A673 (cell line): ENCODE measurements at regions not wholly inside any gene's neighbourhood (a gene's known extent, or its start where the extent isn't known, plus 50 kb on each side); places are given as distances from the start of the nearest gene placed in this dataset.

Experiments
- BruUV-seq: library from RNA; stranded (reverse); fragments of 400-500 nt; replicated peaks from 2 replicates; lab custom pipeline; 2021; lab: Mats Ljungman, UMichigan
- CTCF ChIA-PET: fragments of 300-600 bp; sonication (Branson Sonifier 250); formaldehyde crosslinking; loops from one replicate; lab custom pipeline; 2022; ENCODE audit warnings: antibody characterized with exemption; lab: Charles Lee
- POLR2A ChIA-PET: fragments of 300-600 bp; sonication (Branson Sonifier 250); formaldehyde crosslinking; loops from one replicate; lab custom pipeline; 2022; ENCODE audit warnings: antibody characterized with exemption; ENCODE audit not compliant: low non-redundant PET; lab: Charles Lee
- DNase-seq: peaks from one replicate; pipeline ENCODE4 v3.0.0-alpha.2; 2015; ENCODE audit warnings: low spot score
- H3K27ac ChIP-seq: fragments of 200-600 bp; sonication (generic); 2 replicates; pipeline ENCODE4 v1.5.1; 2016; ENCODE audit warnings: mixed run types, low read depth, mild to moderate bottlenecking, mixed read lengths, antibody characterized with exemption, low read length; ENCODE audit not compliant: poor library complexity, severe bottlenecking
- H3K27me3 ChIP-seq: fragments of 200-600 bp; sonication (generic); replicated peaks from 2 replicates; pipeline ENCODE4 v1.6.1; 2017; ENCODE audit warnings: mixed run types, low read depth, mild to moderate bottlenecking, mixed read lengths, antibody characterized with exemption, low read length; ENCODE audit not compliant: insufficient read depth, poor library complexity
- H3K36me3 ChIP-seq: fragments of 200-600 bp; sonication (generic); 2 replicates; pipeline ENCODE4 v1.6.1; 2016; ENCODE audit warnings: mixed run types, mild to moderate bottlenecking, mixed read lengths, antibody characterized with exemption, low read length; ENCODE audit not compliant: insufficient read depth, poor library complexity, severe bottlenecking
- H3K4me1 ChIP-seq: fragments of 200-600 bp; sonication (generic); 2 replicates; pipeline ENCODE4 v1.6.1; 2017; ENCODE audit warnings: mixed run types, mild to moderate bottlenecking, mixed read lengths, antibody characterized with exemption, low read length; ENCODE audit not compliant: insufficient read depth, poor library complexity, severe bottlenecking
- H3K4me3 ChIP-seq: fragments of 200-600 bp; sonication (generic); 2 replicates; pipeline ENCODE4 v1.5.1; 2016; ENCODE audit warnings: low read depth, mixed run types, mild to moderate bottlenecking, mixed read lengths, low read length; ENCODE audit not compliant: poor library complexity, severe bottlenecking
- H3K9me3 ChIP-seq: fragments of 200-600 bp; sonication (generic); 2 replicates; pipeline ENCODE4 v1.6.1; 2016; ENCODE audit warnings: mixed run types, low read depth, mild to moderate bottlenecking, mixed read lengths, antibody characterized with exemption, low read length; ENCODE audit not compliant: poor library complexity, severe bottlenecking
- EZH2 ChIP-seq: fragments of 200-600 bp; sonication (generic); IDR thresholded peaks from 2 replicates; pipeline ENCODE4 v1.6.1; 2017; ENCODE audit warnings: borderline replicate concordance, low read depth, mild to moderate bottlenecking, mixed read lengths, antibody characterized with exemption, low read length; ENCODE audit not compliant: poor library complexity, severe bottlenecking
- intact Hi-C: fragments of 100-400 bp; cut with micrococcal nuclease; formaldehyde crosslinking; loops from one replicate; pipeline ENCODE4 v1.10.0; 2022; ENCODE audit not compliant: unreplicated experiment
- TF ChIP-seq, protein P1 (sequence below): fragments of 300-800, 200-600 bp; sonication (generic); conservative IDR thresholded peaks from 2 replicates; pipeline ENCODE4 v1.5.1; 2017; ENCODE audit warnings: low read depth, mild to moderate bottlenecking, antibody characterized with exemption, low read length, moderate library complexity, mixed read lengths

DNA sequence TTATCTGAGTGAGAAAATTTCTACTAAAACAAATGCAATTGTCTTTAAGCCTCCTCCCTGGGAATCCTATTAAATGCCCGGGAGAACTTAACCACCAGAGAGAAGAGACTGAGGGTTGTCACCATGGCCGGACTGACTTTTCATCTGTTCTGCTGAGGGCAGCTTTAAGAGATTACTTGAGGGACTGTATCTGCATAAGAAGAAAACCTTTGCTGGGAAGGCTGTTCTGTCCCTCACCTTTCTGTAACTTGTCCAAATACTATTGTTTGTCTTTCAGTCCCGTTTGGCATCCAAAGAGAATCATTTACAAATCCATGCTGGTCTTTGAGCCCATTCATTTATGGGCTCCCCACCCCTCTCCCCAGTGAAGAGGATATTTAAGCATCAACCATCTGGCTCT, 306.3 kb upstream of the FLRT2 start:
- ChIA-PET POLR2A (no interaction called here), CTCF (no interaction called here)
- Histone ChIP-seq H3K36me3 (no peaks in the 10 kb centered on the region), H3K27me3 (no peaks in the 10 kb centered on the region), H3K27ac (no peak overlapping the region), H3K4me3 (no peak overlapping the region), H3K9me3 (no peaks in the 10 kb centered on the region), H3K4me1 (no peaks in the 10 kb centered on the region)
- no peak for DNase-seq
- intact Hi-C loops = no loop called here
- TF ChIP-seq, protein P1, sequence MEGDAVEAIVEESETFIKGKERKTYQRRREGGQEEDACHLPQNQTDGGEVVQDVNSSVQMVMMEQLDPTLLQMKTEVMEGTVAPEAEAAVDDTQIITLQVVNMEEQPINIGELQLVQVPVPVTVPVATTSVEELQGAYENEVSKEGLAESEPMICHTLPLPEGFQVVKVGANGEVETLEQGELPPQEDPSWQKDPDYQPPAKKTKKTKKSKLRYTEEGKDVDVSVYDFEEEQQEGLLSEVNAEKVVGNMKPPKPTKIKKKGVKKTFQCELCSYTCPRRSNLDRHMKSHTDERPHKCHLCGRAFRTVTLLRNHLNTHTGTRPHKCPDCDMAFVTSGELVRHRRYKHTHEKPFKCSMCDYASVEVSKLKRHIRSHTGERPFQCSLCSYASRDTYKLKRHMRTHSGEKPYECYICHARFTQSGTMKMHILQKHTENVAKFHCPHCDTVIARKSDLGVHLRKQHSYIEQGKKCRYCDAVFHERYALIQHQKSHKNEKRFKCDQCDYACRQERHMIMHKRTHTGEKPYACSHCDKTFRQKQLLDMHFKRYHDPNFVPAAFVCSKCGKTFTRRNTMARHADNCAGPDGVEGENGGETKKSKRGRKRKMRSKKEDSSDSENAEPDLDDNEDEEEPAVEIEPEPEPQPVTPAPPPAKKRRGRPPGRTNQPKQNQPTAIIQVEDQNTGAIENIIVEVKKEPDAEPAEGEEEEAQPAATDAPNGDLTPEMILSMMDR = no peak
- no peak for TF ChIP-seq EZH2
- no TSS peak for BruUV-seq

DNA sequence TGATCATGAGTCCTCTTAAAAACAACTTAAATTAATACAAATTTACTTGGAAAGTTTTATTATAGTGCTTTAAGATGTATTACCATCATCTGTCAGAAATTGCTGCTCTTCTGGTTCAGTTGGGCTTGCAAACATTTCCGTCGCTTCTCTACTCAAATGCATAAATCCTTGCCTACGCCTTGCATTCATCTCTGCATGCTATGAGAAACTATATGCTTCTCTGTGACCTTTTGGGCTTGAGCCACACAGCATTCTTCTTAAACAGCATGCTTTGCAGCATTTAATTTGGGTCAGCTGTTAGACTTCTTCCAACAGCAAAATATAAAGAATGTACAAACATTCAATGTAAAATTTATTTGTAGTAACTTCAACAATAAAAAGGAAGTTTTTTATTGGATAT, 305.7 kb upstream of the FLRT2 start:
- H3K27ac ChIP-seq = no peak overlapping the region
- ChIA-PET POLR2A (no interaction called here), CTCF (no interaction called here)
- no peaks in the 10 kb centered on the region for H3K4me1 ChIP-seq
- intact Hi-C loops = no loop called here
- TF ChIP-seq, protein P1 = no peak
- TF ChIP-seq EZH2 = no peak
- H3K27me3 ChIP-seq = no peaks in the 10 kb centered on the region
- no peaks in the 10 kb centered on the region for H3K36me3 ChIP-seq
- BruUV-seq = no TSS peak
- no peak for DNase-seq
- H3K9me3 ChIP-seq = no peaks in the 10 kb centered on the region
- no peak overlapping the region for H3K4me3 ChIP-seq

DNA sequence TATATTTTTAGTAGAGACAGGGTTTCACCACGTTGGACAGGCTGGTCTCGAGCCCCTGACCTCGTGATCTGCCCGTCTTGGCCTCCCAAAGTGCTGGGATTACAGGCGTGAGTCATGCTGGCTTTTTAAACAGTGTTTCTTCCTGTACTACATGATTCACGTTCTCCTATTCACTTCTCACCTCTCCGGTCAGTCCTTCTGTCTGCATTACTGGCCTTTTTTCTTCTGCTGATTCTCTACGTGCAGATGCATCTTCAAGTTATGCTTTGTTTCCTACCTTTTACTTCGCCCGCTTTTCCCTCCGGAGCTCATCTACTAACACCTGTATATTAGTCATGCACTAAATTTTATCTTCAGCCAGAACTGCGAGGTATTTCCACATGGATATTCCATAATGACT, 296.2 kb upstream of the FLRT2 start:
- Histone ChIP-seq H3K4me3 (no peak overlapping the region), H3K27me3 (no peaks in the 10 kb centered on the region), H3K9me3 (no peaks in the 10 kb centered on the region), H3K4me1 (no peaks in the 10 kb centered on the region), H3K36me3 (no peaks in the 10 kb centered on the region), H3K27ac (no peak overlapping the region)
- no peak for DNase-seq
- intact Hi-C loops = no loop called here
- ChIA-PET POLR2A (no interaction called here), CTCF (no interaction called here)
- TF ChIP-seq EZH2 = no peak
- TF ChIP-seq, protein P1 = no peak
- BruUV-seq = no TSS peak
